Left cardiac atrium (tissue), 4 donors: ENCODE measurements at regions not wholly inside any gene's neighbourhood (a gene's known extent, or its start where the extent isn't known, plus 50 kb on each side); places are given as distances from the start of the nearest gene placed in this dataset.
"Not testable (repeated sequence)": the region's sequence is repeated elsewhere in the genome, so short reads cannot be mapped to it uniquely, and the experiment has no call there.

Experiments
- ATAC-seq, 2 donors: fragments of 200-7000 bp; cut with Tn5 transposase; one replicate each; pipeline ENCODE4 v1.9.1; 2020; ENCODE audit warnings: mild to moderate bottlenecking in 2 of 2, moderate library complexity in 2 of 2
- DNase-seq: peaks from one replicate; pipeline ENCODE4 v3.0.0-alpha.2; 2020
- intact Hi-C, 2 donors: fragments of 100-400 bp; cut with DNase I; formaldehyde crosslinking; loops; one replicate each; pipeline versions ENCODE4 v1.14.1 to v1.15.1; 2022 to 2023
- donor health status: DM: no; HTN: yes; CAD: no.
- donor health status: DM: no; HTN: yes; CAD: no; lungs with severe emphysema.
- donor health status: DM: yes; HTN: yes; CAD: no.
- donor health status: Dilated cardiomyopathy.

GRCh38 chr3:82572721-82573120 lies 811.3 kb upstream of the GBE1 start:
- DNase-seq (no peak), ATAC-seq (no peak)
- intact Hi-C loops: no loop called here

- intact Hi-C loops: no loop called here
- DNase-seq (no peak), ATAC-seq (no peak)
These were observed 807.4 kb upstream of the GBE1 start for GRCh38 chr3:82568776-82569338.

- intact Hi-C loops: no loop called here
- ATAC-seq: no peak
- no peak for DNase-seq
These were observed 805.7 kb upstream of the GBE1 start for GRCh38 chr3:82567029-82567600.

- intact Hi-C loops: no loop called here
These were observed 801.5 kb upstream of the GBE1 start for GRCh38 chr3:82562896-82563295.

GRCh38 chr3:82561784-82562183 lies 800.3 kb upstream of the GBE1 start:
- intact Hi-C loops: no loop called here
- ATAC-seq: no peak
- no peak for DNase-seq

More at GRCh38 chr3:82562896-82563295, 801.5 kb upstream of the GBE1 start:
- DNase-seq (no peak), ATAC-seq (no peak)

GRCh38 chr3:82558081-82558480 lies 796.6 kb upstream of the GBE1 start:
- intact Hi-C loops: no loop called here
- DNase-seq (no peak), ATAC-seq (no peak)

- no peak for DNase-seq
- intact Hi-C loops: no loop called here
- ATAC-seq: no peak
These were observed 794.7 kb upstream of the GBE1 start for GRCh38 chr3:82556113-82556512.

GRCh38 chr3:82542556-82542955 lies 781.1 kb upstream of the GBE1 start:
- ATAC-seq, intact Hi-C loops, DNase-seq: not testable (repeated sequence)

- DNase-seq (no peak), ATAC-seq (no peak)
- intact Hi-C loops: no loop called here
These were observed 760.2 kb upstream of the GBE1 start for GRCh38 chr3:82521657-82522056.

GRCh38 chr3:82520846-82521245 lies 759.4 kb upstream of the GBE1 start:
- intact Hi-C loops: no loop called here
- DNase-seq: no peak
- no peak for ATAC-seq

- intact Hi-C loops: no loop called here
- ATAC-seq: no peak
- no peak for DNase-seq
These were observed 748.6 kb upstream of the GBE1 start for GRCh38 chr3:82509951-82510603.

- intact Hi-C loops: no loop called here
- DNase-seq (no peak), ATAC-seq (no peak)
These were observed 747.8 kb upstream of the GBE1 start for GRCh38 chr3:82509106-82509842.

GRCh38 chr3:82506204-82506603 lies 744.8 kb upstream of the GBE1 start:
- ATAC-seq (no peak), DNase-seq (no peak)

GRCh38 chr3:82505079-82505756 lies 743.8 kb upstream of the GBE1 start:
- DNase-seq: no peak
- intact Hi-C loops: no loop called here
- no peak for ATAC-seq

More at GRCh38 chr3:82506204-82506603, 744.8 kb upstream of the GBE1 start:
- intact Hi-C loops: no loop called here

GRCh38 chr3:82498186-82498585 lies 736.7 kb upstream of the GBE1 start:
- intact Hi-C loops: no loop called here
- DNase-seq (no peak), ATAC-seq (no peak)

- ATAC-seq: no peak
- intact Hi-C loops: no loop called here
- no peak for DNase-seq
These were observed 735.6 kb upstream of the GBE1 start for GRCh38 chr3:82496890-82497560.

- DNase-seq (no peak), ATAC-seq (no peak)
- intact Hi-C loops: no loop called here
These were observed 734.2 kb upstream of the GBE1 start for GRCh38 chr3:82495655-82496054.

- ATAC-seq (no peak), DNase-seq (no peak)
- intact Hi-C loops: no loop called here
These were observed 733.6 kb upstream of the GBE1 start for GRCh38 chr3:82494977-82495489.

- DNase-seq: no peak
- intact Hi-C loops: no loop called here
- no peak for ATAC-seq
These were observed 732.4 kb upstream of the GBE1 start for GRCh38 chr3:82493858-82494257.
